ENCODE measurements at regions not wholly inside any gene's neighbourhood (a gene's known extent, or its start where the extent isn't known, plus 50 kb on each side); places are given as distances from the start of the nearest gene placed in this dataset.

DNA sequence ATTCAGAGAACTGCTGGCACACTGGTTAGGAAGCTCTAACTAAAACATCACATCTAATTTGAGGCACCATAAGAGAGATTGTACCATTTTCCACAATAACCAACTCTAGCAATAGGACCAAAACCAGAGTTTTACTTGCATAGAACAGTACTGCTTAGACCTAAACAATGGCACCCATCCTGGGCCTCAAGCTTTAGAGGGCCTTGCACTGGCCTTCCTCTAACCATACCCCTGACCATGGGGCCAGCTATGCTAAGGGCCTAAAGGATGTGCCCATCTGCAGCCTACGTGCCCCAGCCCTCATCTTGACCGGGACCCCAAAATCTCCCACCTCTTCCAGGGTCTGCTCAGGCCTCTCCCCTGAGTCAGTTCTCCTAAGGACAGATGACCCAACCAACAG is 74.4 kb upstream of the ARHGAP32 start:
- no peak for DNase-seq (ENCODE audit: low spot score)

DNA sequence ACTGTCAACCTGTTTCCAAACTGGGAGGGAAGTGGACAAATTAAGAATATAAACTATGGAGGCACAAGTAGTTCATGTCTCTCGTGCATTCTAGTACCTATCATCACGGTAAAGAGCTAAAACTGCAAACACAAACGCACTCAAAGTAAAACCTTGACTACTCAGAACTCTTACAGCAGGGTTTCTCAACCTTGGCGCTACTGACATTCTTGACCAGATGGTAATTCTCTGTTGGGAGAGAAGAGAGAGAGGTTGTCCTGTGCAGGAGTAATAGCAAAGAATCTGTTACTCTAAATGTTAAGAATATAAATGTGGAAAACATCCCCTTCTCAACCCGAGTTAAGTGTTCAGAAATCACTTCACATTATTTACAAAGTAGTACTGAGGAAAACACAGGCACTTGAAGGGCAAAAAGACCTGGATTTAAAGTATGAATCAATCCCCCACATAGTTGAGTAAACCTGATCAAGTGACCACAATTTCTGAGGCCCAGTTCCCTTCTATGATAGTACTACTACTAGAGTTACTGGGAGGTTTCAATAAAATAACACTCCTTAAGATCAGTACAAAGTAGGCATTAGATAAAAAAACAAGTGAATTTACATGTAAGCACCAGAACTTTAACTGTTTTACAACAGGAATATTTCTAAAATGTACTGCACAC is 73.1 kb upstream of the ARHGAP32 start:
- no peak for DNase-seq (ENCODE audit: low spot score)

DNA sequence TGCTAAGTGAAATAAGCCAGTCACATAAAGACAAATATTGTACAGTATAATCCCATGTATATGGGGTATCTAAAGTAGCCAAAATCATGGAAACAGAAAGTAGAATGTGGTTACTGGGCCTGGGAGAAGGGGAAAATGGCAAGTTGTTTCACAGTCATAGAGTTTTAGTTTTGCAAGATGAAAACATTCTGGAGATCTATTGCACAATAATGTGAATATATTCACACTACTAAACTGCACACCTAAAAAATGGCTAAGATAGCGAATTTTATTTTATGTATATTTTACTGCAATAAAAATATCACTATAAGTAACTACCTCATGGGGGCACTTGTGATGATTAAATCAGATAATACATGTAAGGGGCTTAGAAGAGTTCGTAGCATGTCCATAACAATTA is 72.0 kb upstream of the ARHGAP32 start:
- DNase-seq (ENCODE audit: low spot score) = no peak

DNA sequence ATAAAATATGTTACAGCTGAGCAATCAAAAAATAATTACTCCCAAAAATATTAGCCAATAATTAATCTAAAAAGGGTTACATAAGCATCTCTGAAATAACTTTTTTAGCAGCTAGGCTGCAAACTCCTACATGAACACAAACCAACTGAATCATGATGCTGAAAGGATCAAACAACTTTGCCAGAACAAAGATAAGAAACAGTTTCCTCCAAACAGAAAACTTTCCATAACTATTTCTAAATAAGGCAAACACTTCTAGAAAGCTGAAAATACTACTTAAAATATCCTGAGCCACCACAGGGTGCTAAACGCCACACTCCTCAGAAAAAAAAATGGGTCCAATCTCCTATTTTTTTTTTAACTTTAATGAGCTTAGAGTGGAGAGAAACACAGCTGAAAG is 68.6 kb upstream of the ARHGAP32 start:
- DNase-seq (ENCODE audit: low spot score) = no peak

DNA sequence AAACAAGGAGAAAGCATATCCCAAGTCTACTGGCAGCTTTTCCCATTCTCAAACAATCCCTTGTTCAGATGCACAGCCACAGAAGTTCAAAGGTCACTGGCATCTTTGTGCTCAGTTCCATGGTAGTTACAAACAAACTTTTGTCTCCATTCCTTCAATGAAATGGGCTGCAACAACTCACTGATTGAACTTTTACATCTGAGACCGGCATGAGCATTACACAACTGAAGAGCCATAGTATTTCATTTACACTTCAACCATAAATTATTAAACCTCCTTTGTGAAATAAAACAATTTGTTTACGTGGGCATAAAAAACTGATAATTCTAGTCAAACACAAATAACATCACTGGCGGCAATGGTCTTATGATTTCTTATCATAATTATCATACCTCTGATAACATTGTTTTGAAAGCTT is 67.8 kb upstream of the ARHGAP32 start:
- peak; percentile 4 for DNase-seq (ENCODE audit: low spot score)

DNA sequence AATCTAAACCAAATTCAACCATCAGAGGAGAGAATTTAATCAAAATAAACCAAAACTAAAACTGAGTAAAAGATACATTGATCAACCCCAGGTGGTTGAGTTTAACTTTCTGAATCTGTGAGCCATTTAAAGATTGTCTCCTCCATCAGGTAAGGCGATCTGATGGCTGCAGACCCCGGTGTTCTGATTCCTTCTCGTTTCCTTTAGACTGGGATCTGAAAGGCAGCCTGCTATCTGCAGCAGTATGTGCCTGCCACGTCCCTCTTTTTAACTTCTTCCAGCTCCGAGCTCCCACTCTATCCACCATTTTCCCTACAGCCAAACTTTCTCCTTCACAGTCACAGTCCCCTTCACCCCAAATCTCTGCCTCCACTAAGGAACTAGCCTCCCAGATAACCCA is 66.1 kb upstream of the ARHGAP32 start:
- DNase-seq (ENCODE audit: low spot score) = no peak

DNA sequence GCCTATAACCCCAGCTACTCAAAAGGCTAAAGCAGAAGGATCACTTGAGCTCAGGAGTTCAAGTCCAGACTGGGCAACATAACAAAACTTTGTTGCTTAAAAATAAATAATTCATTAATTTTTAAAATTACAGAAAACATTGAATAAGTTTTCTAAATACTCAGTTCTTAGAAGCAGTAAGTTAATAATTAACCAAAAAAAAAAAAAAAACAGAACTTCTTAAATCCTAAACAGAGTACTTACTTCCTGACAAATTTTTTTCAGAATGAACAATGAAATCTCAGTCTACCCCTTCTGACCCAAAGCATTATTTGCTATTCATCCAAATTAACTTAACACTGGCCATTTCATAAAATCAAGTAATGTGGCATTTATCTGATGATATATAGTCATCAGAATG is 65.4 kb upstream of the ARHGAP32 start:
- DNase-seq (ENCODE audit: low spot score) = no peak

DNA sequence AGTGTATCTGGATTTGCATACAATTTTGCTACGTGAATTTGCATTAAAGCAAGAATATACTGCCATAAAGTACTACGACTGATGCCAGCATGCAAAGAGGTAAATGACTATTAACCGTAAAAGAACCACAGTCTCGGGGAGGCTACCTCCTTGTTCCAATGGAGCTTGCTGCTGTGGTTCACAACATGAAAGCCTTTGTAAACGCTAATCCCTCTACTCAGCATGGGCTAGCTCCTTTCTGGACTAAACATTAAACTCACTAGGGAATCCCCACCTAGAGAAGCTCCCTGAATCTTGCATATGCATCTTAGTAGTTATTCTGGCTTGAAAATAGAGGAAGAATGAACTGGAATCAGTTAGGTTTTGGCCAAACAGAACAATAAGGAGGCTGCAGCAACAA is 60.5 kb upstream of the ARHGAP32 start:
- peak; percentile 38 for DNase-seq (ENCODE audit: low spot score)

DNA sequence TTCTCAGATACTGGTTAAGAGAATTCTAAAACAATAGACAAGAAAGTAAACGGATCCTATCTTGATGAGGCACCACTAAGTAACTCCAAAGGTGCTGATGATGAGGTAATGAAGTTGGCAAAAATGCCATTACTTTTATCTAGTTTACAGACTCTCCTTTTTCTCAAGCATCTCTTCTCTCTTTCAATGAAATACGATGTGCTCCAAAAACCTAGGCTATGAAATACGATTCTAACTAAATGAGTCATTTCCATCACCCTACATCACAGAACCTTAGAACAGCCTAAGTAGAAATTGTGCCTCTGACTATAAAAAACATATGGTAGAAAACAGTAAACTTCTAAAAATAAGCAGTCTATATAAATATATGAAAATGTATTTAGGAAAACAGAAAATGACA is 58.9 kb upstream of the ARHGAP32 start:
- no peak for DNase-seq (ENCODE audit: low spot score)

DNA sequence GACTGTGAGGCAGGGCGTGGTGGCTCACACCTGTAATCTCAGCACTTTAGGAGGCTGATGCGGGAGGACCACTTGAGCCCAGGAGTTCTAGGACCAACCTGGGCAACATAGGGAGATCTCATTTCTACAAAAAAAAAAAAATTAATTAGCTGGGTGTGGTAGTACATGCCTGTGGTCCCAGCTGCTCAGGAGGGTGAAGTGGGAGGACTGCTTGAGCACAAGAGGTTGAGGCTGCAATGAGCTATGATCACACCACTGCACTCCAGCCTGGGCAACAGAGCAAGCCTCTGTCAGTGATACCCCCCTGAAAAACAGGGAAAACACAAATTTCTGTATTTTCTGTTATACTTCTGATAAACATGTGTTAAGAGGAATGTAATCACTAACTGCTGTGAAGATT is 57.8 kb upstream of the ARHGAP32 start:
- no peak for DNase-seq (ENCODE audit: low spot score)

DNA sequence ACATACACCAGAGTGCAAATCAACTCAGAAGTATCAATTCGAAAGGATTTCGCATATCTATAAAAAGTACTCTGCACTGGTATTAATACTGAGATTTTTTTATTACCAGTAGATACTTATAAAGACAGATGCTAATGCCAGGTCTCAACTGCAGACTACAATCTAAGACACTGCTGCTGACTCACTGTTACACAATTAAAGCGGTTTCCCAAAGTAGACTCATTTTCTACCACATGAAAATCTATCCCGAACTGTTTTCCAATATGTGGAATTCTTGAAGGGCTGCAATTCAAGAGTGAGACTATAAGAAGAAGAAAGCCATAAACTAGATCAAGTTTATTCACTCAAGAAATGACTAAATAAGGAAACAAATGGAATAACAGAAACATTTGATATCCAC is 57.2 kb upstream of the ARHGAP32 start:
- DNase-seq (ENCODE audit: low spot score) = peak; percentile 23

DNA sequence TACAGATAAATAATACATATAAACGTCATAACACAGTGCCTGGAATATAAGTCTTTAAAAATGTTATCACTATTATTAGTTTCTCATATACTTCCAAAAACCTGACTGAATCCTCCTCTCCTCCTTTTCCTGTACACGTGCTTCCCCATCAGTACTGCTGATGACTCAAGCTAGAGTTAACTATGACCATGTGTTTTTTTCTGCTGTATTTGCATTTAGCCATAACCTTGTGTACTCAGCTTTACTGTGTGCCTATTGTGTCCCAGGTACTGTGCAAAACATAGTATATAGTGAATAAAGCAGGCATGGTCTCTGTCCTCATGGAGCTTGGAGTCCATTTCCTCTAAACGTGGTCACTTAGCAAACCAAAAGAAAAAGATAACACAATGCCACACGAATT is 56.5 kb upstream of the ARHGAP32 start:
- DNase-seq (ENCODE audit: low spot score) = peak; percentile 36

DNA sequence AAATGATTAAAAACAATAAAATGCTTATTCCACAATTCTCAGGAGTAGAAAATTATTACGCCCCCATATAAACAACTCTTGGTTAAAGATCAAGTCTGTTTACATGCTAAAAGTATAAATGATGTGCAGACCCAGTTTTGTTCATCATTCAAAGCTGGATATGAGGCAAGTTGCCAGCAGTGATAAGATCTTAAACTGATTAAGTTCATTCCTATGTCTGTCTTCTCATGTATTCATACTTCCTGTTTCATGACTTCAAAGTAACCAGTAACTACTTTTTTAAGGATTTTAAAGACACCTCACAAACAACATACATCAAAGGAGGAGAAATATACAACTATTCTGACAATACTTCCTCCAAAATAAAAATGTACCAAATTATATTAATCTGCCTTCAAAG is 55.0 kb upstream of the ARHGAP32 start:
- peak; percentile 15 for DNase-seq (ENCODE audit: low spot score)

DNA sequence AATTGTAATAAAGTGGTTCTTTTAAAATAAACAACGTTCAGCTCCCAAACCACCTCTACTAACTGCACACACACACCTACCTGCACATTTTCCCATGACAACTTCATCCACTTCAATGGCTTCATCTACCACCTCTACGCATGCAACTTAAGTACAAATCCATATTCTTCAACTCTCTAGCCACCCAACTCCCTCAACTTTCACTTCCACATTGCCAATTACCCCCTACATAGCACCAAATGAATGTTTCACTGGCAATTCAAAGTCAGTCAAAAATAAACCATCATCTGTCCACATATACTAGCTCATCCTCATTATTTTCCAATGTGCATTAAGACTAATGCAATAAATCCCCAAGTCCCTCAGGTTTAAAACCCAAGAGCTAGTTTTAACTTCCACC is 50.7 kb upstream of the ARHGAP32 start:
- no peak for DNase-seq (ENCODE audit: low spot score)

Data from kidney tubule cell (primary cell).